GM19463 (cell line): ENCODE measurements at regions not wholly inside any gene's neighbourhood (a gene's known extent, or its start where the extent isn't known, plus 50 kb on each side); places are given as distances from the start of the nearest gene placed in this dataset.
"Not testable (repeated sequence)": the region's sequence is repeated elsewhere in the genome, so short reads cannot be mapped to it uniquely, and the experiment has no call there.

Experiments used
- ATAC-seq: cut with Tn5 transposase; IDR thresholded peaks from one replicate; pipeline ENCODE4 v1.9.1; 2021; ENCODE audit warnings: mild to moderate bottlenecking, moderate library complexity; ENCODE audit not compliant: unreplicated experiment

GRCh38 chr11:38182126-38182866 lies 1584.3 kb upstream of the RAG2 start:
- ATAC-seq: no peak

- ATAC-seq: no peak
These were observed 1578.8 kb upstream of the RAG2 start for GRCh38 chr11:38176686-38177322.

- ATAC-seq: no peak
These were observed 1575.6 kb upstream of the RAG2 start for GRCh38 chr11:38173676-38174075.

- ATAC-seq: no peak
These were observed 1571.2 kb upstream of the RAG2 start for GRCh38 chr11:38169286-38169685.

- ATAC-seq: no peak
These were observed 1565.5 kb upstream of the RAG2 start for GRCh38 chr11:38163526-38163925.

GRCh38 chr11:38160433-38160832 lies 1562.4 kb upstream of the RAG2 start:
- ATAC-seq: no peak

GRCh38 chr11:38159038-38159437 lies 1561.0 kb upstream of the RAG2 start:
- no peak for ATAC-seq

- no peak for ATAC-seq
These were observed 1558.6 kb upstream of the RAG2 start for GRCh38 chr11:38156495-38157146.

GRCh38 chr11:38155856-38156255 lies 1557.8 kb upstream of the RAG2 start:
- no peak for ATAC-seq

- ATAC-seq: no peak
These were observed 1555.9 kb upstream of the RAG2 start for GRCh38 chr11:38153985-38154384.

- ATAC-seq: no peak
These were observed 1545.8 kb upstream of the RAG2 start for GRCh38 chr11:38143852-38144251.

GRCh38 chr11:38138972-38139371 lies 1540.9 kb upstream of the RAG2 start:
- no peak for ATAC-seq

GRCh38 chr11:38136887-38137286 lies 1538.9 kb upstream of the RAG2 start:
- ATAC-seq: no peak

- ATAC-seq: no peak
These were observed 1533.5 kb upstream of the RAG2 start for GRCh38 chr11:38131535-38131934.

GRCh38 chr11:38130976-38131375 lies 1532.9 kb upstream of the RAG2 start:
- no peak for ATAC-seq

GRCh38 chr11:38130514-38130913 lies 1532.5 kb upstream of the RAG2 start:
- ATAC-seq: no peak

- no peak for ATAC-seq
These were observed 1525.6 kb upstream of the RAG2 start for GRCh38 chr11:38123673-38124072.

- ATAC-seq: not testable (repeated sequence)
These were observed 1518.6 kb upstream of the RAG2 start for GRCh38 chr11:38116616-38117015.

- ATAC-seq: not testable (repeated sequence)
These were observed 1517.3 kb upstream of the RAG2 start for GRCh38 chr11:38115381-38115780.

GRCh38 chr11:38100836-38101462 lies 1502.9 kb upstream of the RAG2 start:
- ATAC-seq: no peak

GRCh38 chr11:38095268-38095667 lies 1497.2 kb upstream of the RAG2 start:
- ATAC-seq: no peak

GRCh38 chr11:38089726-38090125 lies 1491.7 kb upstream of the RAG2 start:
- ATAC-seq: no peak
